ENCODE measurements at regions not wholly inside any gene's neighbourhood (a gene's known extent, or its start where the extent isn't known, plus 50 kb on each side); places are given as distances from the start of the nearest gene placed in this dataset.
A peak's percentile ranks its signal among the peaks of the same experiment; 100 is the strongest.

- no peak for TF ChIP-seq JUND (IDR thresholded peaks at IDR 0.05; ENCODE audit: low read depth)
- peak; percentile 4 to 72 for DNase-seq (ENCODE audit: low read depth in 1 of 2, low spot score in 1 of 2)
- in situ Hi-C loops (cut with HindIII; ENCODE audit: low pct_unique_long_range_greater_than_20kb, low sequenced_read_pairs), result no loop called here
These were observed 57.4 kb upstream of the RGS18 start for GRCh38 chr1:192100686-192101468.

GRCh38 chr1:192104128-192104527 lies 54.1 kb upstream of the RGS18 start:
- in situ Hi-C loops (cut with HindIII; ENCODE audit: low pct_unique_long_range_greater_than_20kb, low sequenced_read_pairs), result no loop called here
- no peak for TF ChIP-seq JUND (IDR thresholded peaks at IDR 0.05; ENCODE audit: low read depth)
- DNase-seq (ENCODE audit: low read depth in 1 of 2, low spot score in 1 of 2), result no peak

GRCh38 chr1:192104852-192105251 lies 53.4 kb upstream of the RGS18 start:
- DNase-seq (ENCODE audit: low read depth in 1 of 2, low spot score in 1 of 2), result peak in 1 of 2 experiments; percentile 30
- in situ Hi-C loops (cut with HindIII; ENCODE audit: low pct_unique_long_range_greater_than_20kb, low sequenced_read_pairs), result no loop called here

GRCh38 chr1:192108161-192108560 lies 50.1 kb upstream of the RGS18 start:
- TF ChIP-seq JUND (IDR thresholded peaks at IDR 0.05; ENCODE audit: low read depth), result no peak
- in situ Hi-C loops (cut with HindIII; ENCODE audit: low pct_unique_long_range_greater_than_20kb, low sequenced_read_pairs), result no loop called here
- no peak for DNase-seq (ENCODE audit: low read depth in 1 of 2, low spot score in 1 of 2)

More at GRCh38 chr1:192104852-192105251, 53.4 kb upstream of the RGS18 start:
- no peak for TF ChIP-seq JUND (IDR thresholded peaks at IDR 0.05; ENCODE audit: low read depth)
